ENCODE measurements at regions not wholly inside any gene's neighbourhood (a gene's known extent, or its start where the extent isn't known, plus 50 kb on each side); places are given as distances from the start of the nearest gene placed in this dataset.

- Histone ChIP-seq H3K4me1 (ENCODE audit: insufficient read depth, low read length) (no peaks in the 10 kb centered on the region), H3K9me3 (ENCODE audit: control insufficient read depth, insufficient read depth, low read length) (peaks cover 8% of the 10 kb centered on the region; the same call in 1 of the 2 replicates), H3K9ac (ENCODE audit: low read depth, low read length) (no peak overlapping the region), H3K36me3 (ENCODE audit: insufficient read depth, low read length) (no peaks in the 10 kb centered on the region)
Measured at GRCh38 chrX:98338544-98338943, 1454.8 kb downstream of the RPA4 start.

GRCh38 chrX:98350940-98351339 lies 1467.2 kb downstream of the RPA4 start:
- Histone ChIP-seq H3K36me3 (ENCODE audit: insufficient read depth, low read length) (no peaks in the 10 kb centered on the region), H3K9me3 (ENCODE audit: control insufficient read depth, insufficient read depth, low read length) (peaks cover 4% of the 10 kb centered on the region), H3K9ac (ENCODE audit: low read depth, low read length) (no peak overlapping the region), H3K4me1 (ENCODE audit: insufficient read depth, low read length) (peaks cover 9% of the 10 kb centered on the region; the same call in 1 of the 2 replicates)

- no peaks in the 10 kb centered on the region for H3K4me1 ChIP-seq (ENCODE audit: insufficient read depth, low read length)
- no peaks in the 10 kb centered on the region for H3K36me3 ChIP-seq (ENCODE audit: insufficient read depth, low read length)
- no peak overlapping the region for H3K9ac ChIP-seq (ENCODE audit: low read depth, low read length)
- peaks cover 4% of the 10 kb centered on the region; the same call in 1 of the 2 replicates for H3K9me3 ChIP-seq (ENCODE audit: control insufficient read depth, insufficient read depth, low read length)
Measured at GRCh38 chrX:98357146-98357545, 1473.4 kb downstream of the RPA4 start.

GRCh38 chrX:98362630-98363029 lies 1478.9 kb downstream of the RPA4 start:
- Histone ChIP-seq H3K36me3 (ENCODE audit: insufficient read depth, low read length) (no peaks in the 10 kb centered on the region), H3K9ac (ENCODE audit: low read depth, low read length) (no peak overlapping the region), H3K9me3 (ENCODE audit: control insufficient read depth, insufficient read depth, low read length) (0 out of 2 replicates have a peak, but pooled peaks cover 5% of the 10 kb centered on the region), H3K4me1 (ENCODE audit: insufficient read depth, low read length) (peaks cover 10% of the 10 kb centered on the region)

GRCh38 chrX:98371994-98372393 lies 1488.3 kb downstream of the RPA4 start:
- Histone ChIP-seq H3K9me3 (ENCODE audit: control insufficient read depth, insufficient read depth, low read length) (no peaks in the 10 kb centered on the region; the same call in 1 of the 2 replicates), H3K9ac (ENCODE audit: low read depth, low read length) (no peak overlapping the region), H3K36me3 (ENCODE audit: insufficient read depth, low read length) (no peaks in the 10 kb centered on the region), H3K4me1 (ENCODE audit: insufficient read depth, low read length) (no peaks in the 10 kb centered on the region; the same call in 1 of the 2 replicates)

- peaks cover 9% of the 10 kb centered on the region for H3K9me3 ChIP-seq (ENCODE audit: control insufficient read depth, insufficient read depth, low read length)
- H3K9ac ChIP-seq (ENCODE audit: low read depth, low read length), result peak overlapping the region; percentile 55; the same call in 1 of the 2 replicates
- H3K36me3 ChIP-seq (ENCODE audit: insufficient read depth, low read length), result no peaks in the 10 kb centered on the region
- H3K4me1 ChIP-seq (ENCODE audit: insufficient read depth, low read length), result peaks cover 6% of the 10 kb centered on the region; the same call in 1 of the 2 replicates
Measured at GRCh38 chrX:98379134-98379533, 1495.4 kb downstream of the RPA4 start.

GRCh38 chrX:98380106-98380505 lies 1496.4 kb downstream of the RPA4 start:
- H3K4me1 ChIP-seq (ENCODE audit: insufficient read depth, low read length), result peaks cover 6% of the 10 kb centered on the region; the same call in 1 of the 2 replicates
- H3K9me3 ChIP-seq (ENCODE audit: control insufficient read depth, insufficient read depth, low read length), result peaks cover 9% of the 10 kb centered on the region
- H3K9ac ChIP-seq (ENCODE audit: low read depth, low read length), result peak overlapping the region; percentile 55
- no peaks in the 10 kb centered on the region for H3K36me3 ChIP-seq (ENCODE audit: insufficient read depth, low read length)

- peak overlapping the region; percentile 55 for H3K9ac ChIP-seq (ENCODE audit: low read depth, low read length)
- H3K9me3 ChIP-seq (ENCODE audit: control insufficient read depth, insufficient read depth, low read length), result peaks cover 9% of the 10 kb centered on the region
Measured at GRCh38 chrX:98380556-98380955, 1496.8 kb downstream of the RPA4 start.

GRCh38 chrX:98398542-98398941 lies 1514.8 kb downstream of the RPA4 start:
- H3K36me3 ChIP-seq (ENCODE audit: insufficient read depth, low read length), result no peaks in the 10 kb centered on the region
- no peak overlapping the region for H3K9ac ChIP-seq (ENCODE audit: low read depth, low read length)
- no peaks in the 10 kb centered on the region for H3K9me3 ChIP-seq (ENCODE audit: control insufficient read depth, insufficient read depth, low read length)
- no peaks in the 10 kb centered on the region for H3K4me1 ChIP-seq (ENCODE audit: insufficient read depth, low read length)

More at GRCh38 chrX:98380556-98380955, 1496.8 kb downstream of the RPA4 start:
- peaks cover 6% of the 10 kb centered on the region; the same call in 1 of the 2 replicates for H3K4me1 ChIP-seq (ENCODE audit: insufficient read depth, low read length)
- H3K36me3 ChIP-seq (ENCODE audit: insufficient read depth, low read length), result no peaks in the 10 kb centered on the region

GRCh38 chrX:98405376-98405775 lies 1521.7 kb downstream of the RPA4 start:
- Histone ChIP-seq H3K9ac (ENCODE audit: low read depth, low read length) (no peak overlapping the region), H3K9me3 (ENCODE audit: control insufficient read depth, insufficient read depth, low read length) (no peaks in the 10 kb centered on the region), H3K36me3 (ENCODE audit: insufficient read depth, low read length) (no peaks in the 10 kb centered on the region), H3K4me1 (ENCODE audit: insufficient read depth, low read length) (peaks cover 5% of the 10 kb centered on the region; the same call in 1 of the 2 replicates)

GRCh38 chrX:98407584-98407983 lies 1523.9 kb downstream of the RPA4 start:
- Histone ChIP-seq H3K9me3 (ENCODE audit: control insufficient read depth, insufficient read depth, low read length) (no peaks in the 10 kb centered on the region), H3K36me3 (ENCODE audit: insufficient read depth, low read length) (no peaks in the 10 kb centered on the region), H3K9ac (ENCODE audit: low read depth, low read length) (no peak overlapping the region), H3K4me1 (ENCODE audit: insufficient read depth, low read length) (peaks cover 5% of the 10 kb centered on the region; the same call in 1 of the 2 replicates)

GRCh38 chrX:98409867-98410266 lies 1526.2 kb downstream of the RPA4 start:
- H3K9me3 ChIP-seq (ENCODE audit: control insufficient read depth, insufficient read depth, low read length), result peaks cover 4% of the 10 kb centered on the region; the same call in 1 of the 2 replicates
- H3K9ac ChIP-seq (ENCODE audit: low read depth, low read length), result no peak overlapping the region
- H3K36me3 ChIP-seq (ENCODE audit: insufficient read depth, low read length), result no peaks in the 10 kb centered on the region
- H3K4me1 ChIP-seq (ENCODE audit: insufficient read depth, low read length), result peaks cover 5% of the 10 kb centered on the region; the same call in 1 of the 2 replicates

GRCh38 chrX:98412058-98412457 lies 1528.3 kb downstream of the RPA4 start:
- Histone ChIP-seq H3K4me1 (ENCODE audit: insufficient read depth, low read length) (no peaks in the 10 kb centered on the region), H3K9ac (ENCODE audit: low read depth, low read length) (no peak overlapping the region), H3K36me3 (ENCODE audit: insufficient read depth, low read length) (no peaks in the 10 kb centered on the region), H3K9me3 (ENCODE audit: control insufficient read depth, insufficient read depth, low read length) (peaks cover 4% of the 10 kb centered on the region; the same call in 1 of the 2 replicates)

GRCh38 chrX:98422536-98422935 lies 1538.8 kb downstream of the RPA4 start:
- Histone ChIP-seq H3K9ac (ENCODE audit: low read depth, low read length) (no peak overlapping the region), H3K9me3 (ENCODE audit: control insufficient read depth, insufficient read depth, low read length) (no peaks in the 10 kb centered on the region), H3K4me1 (ENCODE audit: insufficient read depth, low read length) (peaks cover 10% of the 10 kb centered on the region), H3K36me3 (ENCODE audit: insufficient read depth, low read length) (no peaks in the 10 kb centered on the region)

- no peaks in the 10 kb centered on the region for H3K36me3 ChIP-seq (ENCODE audit: insufficient read depth, low read length)
Measured at GRCh38 chrX:98432413-98432812, 1548.7 kb downstream of the RPA4 start.

More at GRCh38 chrX:98432413-98432812, 1548.7 kb downstream of the RPA4 start:
- Histone ChIP-seq H3K9me3 (ENCODE audit: control insufficient read depth, insufficient read depth, low read length) (no peaks in the 10 kb centered on the region), H3K4me1 (ENCODE audit: insufficient read depth, low read length) (no peaks in the 10 kb centered on the region), H3K9ac (ENCODE audit: low read depth, low read length) (no peak overlapping the region)
